ENCODE measurements at regions not wholly inside any gene's neighbourhood (a gene's known extent, or its start where the extent isn't known, plus 50 kb on each side); places are given as distances from the start of the nearest gene placed in this dataset.

- Histone ChIP-seq H3K36me3 (ENCODE audit: control insufficient read depth in 4 of 4, insufficient read depth in 4 of 4, low read length in 4 of 4) (no peaks in the 10 kb centered on the region), H3K27ac (ENCODE audit: low read depth in 1 of 2, low read length in 1 of 2) (no peak overlapping the region), H3K4me1 (ENCODE audit: control insufficient read depth in 5 of 5, insufficient read depth in 5 of 5, low read length in 5 of 5) (no peaks in the 10 kb centered on the region), H3K4me3 (no peak overlapping the region), H3K27me3 (ENCODE audit: control insufficient read depth in 3 of 3, insufficient read depth in 3 of 3, low read length in 2 of 3) (no peaks in the 10 kb centered on the region), H3K9me3 (ENCODE audit: control insufficient read depth in 4 of 4, insufficient read depth in 3 of 4, low read length in 3 of 4) (no peaks in the 10 kb centered on the region), H3K9ac (ENCODE audit: insufficient read depth in 1 of 2, low read length in 2 of 2) (no peak overlapping the region)
- DNase-seq, result no peak
- no peak for TF ChIP-seq CTCF (IDR thresholded peaks at IDR 0.05; ENCODE audit: control extremely low read depth, extremely low read depth)
- no peak for ATAC-seq (ENCODE audit: insufficient read depth, low FRiP score)
Observed at GRCh38 chr1:194548071-194548470, 1361.7 kb upstream of the B3GALT2 start.

DNA sequence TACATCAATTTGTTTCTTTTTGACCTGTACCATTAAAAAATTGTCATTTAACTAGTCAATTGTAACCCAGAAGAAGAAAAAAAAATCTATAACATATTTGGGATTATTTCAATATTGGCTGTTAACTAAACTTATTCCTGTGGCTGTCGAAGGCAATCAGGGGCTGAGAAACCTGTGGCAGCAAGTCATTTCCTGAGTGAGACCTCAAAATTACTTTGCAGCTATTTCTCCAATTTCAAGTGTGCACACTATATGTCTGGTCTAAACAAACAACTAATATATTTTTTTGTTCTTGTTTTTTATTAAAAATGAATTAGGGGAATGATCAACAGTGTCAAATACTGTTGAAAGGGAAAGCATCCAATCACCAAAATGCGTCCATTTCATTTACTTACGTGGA, 1357.6 kb upstream of the B3GALT2 start:
- WGBS, 2 donors, result 78 to 84% methylated on average over 3 of the region's 3 CpGs
- no peak overlapping the region for H3K9ac ChIP-seq (ENCODE audit: insufficient read depth in 1 of 2, low read length in 2 of 2)
- TF ChIP-seq CTCF (IDR thresholded peaks at IDR 0.05; ENCODE audit: control extremely low read depth, extremely low read depth), result no peak
- H3K4me1 ChIP-seq (ENCODE audit: control insufficient read depth in 5 of 5, insufficient read depth in 5 of 5, low read length in 5 of 5), result no peaks in the 10 kb centered on the region
- H3K4me3 ChIP-seq, result no peak overlapping the region
- no peak for ATAC-seq (ENCODE audit: insufficient read depth, low FRiP score)
- no peaks in the 10 kb centered on the region for H3K36me3 ChIP-seq (ENCODE audit: control insufficient read depth in 4 of 4, insufficient read depth in 4 of 4, low read length in 4 of 4)
- H3K27me3 ChIP-seq (ENCODE audit: control insufficient read depth in 3 of 3, insufficient read depth in 3 of 3, low read length in 2 of 3), result no peaks in the 10 kb centered on the region
- no peak overlapping the region for H3K27ac ChIP-seq (ENCODE audit: low read depth in 1 of 2, low read length in 1 of 2)
- DNase-seq, result no peak
- no peaks in the 10 kb centered on the region for H3K9me3 ChIP-seq (ENCODE audit: control insufficient read depth in 4 of 4, insufficient read depth in 3 of 4, low read length in 3 of 4)

DNA sequence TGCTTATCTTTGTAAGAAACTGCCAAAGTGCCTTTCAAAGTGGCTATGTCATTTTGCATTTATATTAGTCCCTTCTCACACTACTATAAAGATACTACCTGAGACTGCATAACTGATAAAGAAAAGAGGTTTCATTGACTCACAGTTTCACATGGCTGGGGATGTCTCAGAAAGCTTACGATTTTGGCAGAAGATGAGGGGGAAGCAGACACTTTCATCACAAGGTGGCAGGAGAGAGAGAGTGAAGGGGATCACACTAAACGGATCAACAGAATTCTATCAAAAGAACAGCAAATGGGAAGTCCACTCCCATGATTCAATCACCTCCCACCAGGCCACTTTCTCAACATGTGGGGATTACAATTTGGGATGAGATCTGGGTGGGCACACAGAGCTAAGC, 1352.0 kb upstream of the B3GALT2 start:
- no peak for TF ChIP-seq CTCF (IDR thresholded peaks at IDR 0.05; ENCODE audit: control extremely low read depth, extremely low read depth)
- ATAC-seq (ENCODE audit: insufficient read depth, low FRiP score) (no peak), DNase-seq (no peak)
- Histone ChIP-seq H3K36me3 (ENCODE audit: control insufficient read depth in 4 of 4, insufficient read depth in 4 of 4, low read length in 4 of 4) (no peaks in the 10 kb centered on the region), H3K27me3 (ENCODE audit: control insufficient read depth in 3 of 3, insufficient read depth in 3 of 3, low read length in 2 of 3) (no peaks in the 10 kb centered on the region), H3K4me3 (no peak overlapping the region), H3K27ac (ENCODE audit: low read depth in 1 of 2, low read length in 1 of 2) (no peak overlapping the region), H3K9ac (ENCODE audit: insufficient read depth in 1 of 2, low read length in 2 of 2) (no peak overlapping the region), H3K9me3 (ENCODE audit: control insufficient read depth in 4 of 4, insufficient read depth in 3 of 4, low read length in 3 of 4) (peaks cover 0 to 3% (median 0%) of the 10 kb centered on the region in 4 donors), H3K4me1 (ENCODE audit: control insufficient read depth in 5 of 5, insufficient read depth in 5 of 5, low read length in 5 of 5) (no peaks in the 10 kb centered on the region)
- 58 to 61% methylated on average over 2 of the region's 2 CpGs for WGBS, 2 donors

- DNase-seq, result no peak
- Histone ChIP-seq H3K4me3 (no peak overlapping the region), H3K9ac (ENCODE audit: insufficient read depth in 1 of 2, low read length in 2 of 2) (no peak overlapping the region), H3K4me1 (ENCODE audit: control insufficient read depth in 5 of 5, insufficient read depth in 5 of 5, low read length in 5 of 5) (no peaks in the 10 kb centered on the region), H3K27ac (ENCODE audit: low read depth in 1 of 2, low read length in 1 of 2) (no peak overlapping the region), H3K27me3 (ENCODE audit: control insufficient read depth in 3 of 3, insufficient read depth in 3 of 3, low read length in 2 of 3) (no peaks in the 10 kb centered on the region), H3K36me3 (ENCODE audit: control insufficient read depth in 4 of 4, insufficient read depth in 4 of 4, low read length in 4 of 4) (no peaks in the 10 kb centered on the region), H3K9me3 (ENCODE audit: control insufficient read depth in 4 of 4, insufficient read depth in 3 of 4, low read length in 3 of 4) (peaks cover 0 to 3% (median 0%) of the 10 kb centered on the region in 4 donors)
- TF ChIP-seq CTCF (IDR thresholded peaks at IDR 0.05; ENCODE audit: control extremely low read depth, extremely low read depth), result no peak
- ATAC-seq (ENCODE audit: insufficient read depth, low FRiP score), result no peak
Observed at GRCh38 chr1:194537521-194537920, 1351.1 kb upstream of the B3GALT2 start.

Data from lung (tissue), 11 donors.